ENCODE measurements at regions not wholly inside any gene's neighbourhood (a gene's known extent, or its start where the extent isn't known, plus 50 kb on each side); places are given as distances from the start of the nearest gene placed in this dataset.

DNA sequence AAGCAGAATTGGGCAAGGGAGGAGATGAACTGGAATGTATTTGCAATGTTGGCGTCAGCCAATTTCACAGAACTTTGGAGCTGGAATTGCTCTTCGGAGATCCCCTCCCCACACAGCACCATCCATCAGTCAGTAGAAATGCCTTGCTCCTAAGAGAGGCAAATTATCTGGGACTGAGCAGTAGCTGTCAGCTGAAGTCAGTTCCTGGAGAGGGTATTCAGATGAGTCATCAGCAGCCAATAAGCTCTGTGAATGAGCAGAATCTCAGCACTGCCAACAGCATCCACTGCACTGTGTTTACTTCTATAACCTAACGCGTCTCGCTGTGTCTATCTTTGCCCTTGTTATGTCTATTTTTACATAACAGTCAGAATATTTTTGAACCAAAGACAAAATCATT is 213.7 kb downstream of the SLITRK5 start:
- TF ChIP-seq, protein P1, sequence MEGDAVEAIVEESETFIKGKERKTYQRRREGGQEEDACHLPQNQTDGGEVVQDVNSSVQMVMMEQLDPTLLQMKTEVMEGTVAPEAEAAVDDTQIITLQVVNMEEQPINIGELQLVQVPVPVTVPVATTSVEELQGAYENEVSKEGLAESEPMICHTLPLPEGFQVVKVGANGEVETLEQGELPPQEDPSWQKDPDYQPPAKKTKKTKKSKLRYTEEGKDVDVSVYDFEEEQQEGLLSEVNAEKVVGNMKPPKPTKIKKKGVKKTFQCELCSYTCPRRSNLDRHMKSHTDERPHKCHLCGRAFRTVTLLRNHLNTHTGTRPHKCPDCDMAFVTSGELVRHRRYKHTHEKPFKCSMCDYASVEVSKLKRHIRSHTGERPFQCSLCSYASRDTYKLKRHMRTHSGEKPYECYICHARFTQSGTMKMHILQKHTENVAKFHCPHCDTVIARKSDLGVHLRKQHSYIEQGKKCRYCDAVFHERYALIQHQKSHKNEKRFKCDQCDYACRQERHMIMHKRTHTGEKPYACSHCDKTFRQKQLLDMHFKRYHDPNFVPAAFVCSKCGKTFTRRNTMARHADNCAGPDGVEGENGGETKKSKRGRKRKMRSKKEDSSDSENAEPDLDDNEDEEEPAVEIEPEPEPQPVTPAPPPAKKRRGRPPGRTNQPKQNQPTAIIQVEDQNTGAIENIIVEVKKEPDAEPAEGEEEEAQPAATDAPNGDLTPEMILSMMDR (conservative IDR thresholded peaks at IDR 0.05; ENCODE audit: low read depth in 2 of 2): no peak
- TF ChIP-seq, protein P2, sequence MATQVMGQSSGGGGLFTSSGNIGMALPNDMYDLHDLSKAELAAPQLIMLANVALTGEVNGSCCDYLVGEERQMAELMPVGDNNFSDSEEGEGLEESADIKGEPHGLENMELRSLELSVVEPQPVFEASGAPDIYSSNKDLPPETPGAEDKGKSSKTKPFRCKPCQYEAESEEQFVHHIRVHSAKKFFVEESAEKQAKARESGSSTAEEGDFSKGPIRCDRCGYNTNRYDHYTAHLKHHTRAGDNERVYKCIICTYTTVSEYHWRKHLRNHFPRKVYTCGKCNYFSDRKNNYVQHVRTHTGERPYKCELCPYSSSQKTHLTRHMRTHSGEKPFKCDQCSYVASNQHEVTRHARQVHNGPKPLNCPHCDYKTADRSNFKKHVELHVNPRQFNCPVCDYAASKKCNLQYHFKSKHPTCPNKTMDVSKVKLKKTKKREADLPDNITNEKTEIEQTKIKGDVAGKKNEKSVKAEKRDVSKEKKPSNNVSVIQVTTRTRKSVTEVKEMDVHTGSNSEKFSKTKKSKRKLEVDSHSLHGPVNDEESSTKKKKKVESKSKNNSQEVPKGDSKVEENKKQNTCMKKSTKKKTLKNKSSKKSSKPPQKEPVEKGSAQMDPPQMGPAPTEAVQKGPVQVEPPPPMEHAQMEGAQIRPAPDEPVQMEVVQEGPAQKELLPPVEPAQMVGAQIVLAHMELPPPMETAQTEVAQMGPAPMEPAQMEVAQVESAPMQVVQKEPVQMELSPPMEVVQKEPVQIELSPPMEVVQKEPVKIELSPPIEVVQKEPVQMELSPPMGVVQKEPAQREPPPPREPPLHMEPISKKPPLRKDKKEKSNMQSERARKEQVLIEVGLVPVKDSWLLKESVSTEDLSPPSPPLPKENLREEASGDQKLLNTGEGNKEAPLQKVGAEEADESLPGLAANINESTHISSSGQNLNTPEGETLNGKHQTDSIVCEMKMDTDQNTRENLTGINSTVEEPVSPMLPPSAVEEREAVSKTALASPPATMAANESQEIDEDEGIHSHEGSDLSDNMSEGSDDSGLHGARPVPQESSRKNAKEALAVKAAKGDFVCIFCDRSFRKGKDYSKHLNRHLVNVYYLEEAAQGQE (IDR thresholded peaks at IDR 0.05; ENCODE audit: unreplicated experiment): no peak
- TF ChIP-seq, protein P3, sequence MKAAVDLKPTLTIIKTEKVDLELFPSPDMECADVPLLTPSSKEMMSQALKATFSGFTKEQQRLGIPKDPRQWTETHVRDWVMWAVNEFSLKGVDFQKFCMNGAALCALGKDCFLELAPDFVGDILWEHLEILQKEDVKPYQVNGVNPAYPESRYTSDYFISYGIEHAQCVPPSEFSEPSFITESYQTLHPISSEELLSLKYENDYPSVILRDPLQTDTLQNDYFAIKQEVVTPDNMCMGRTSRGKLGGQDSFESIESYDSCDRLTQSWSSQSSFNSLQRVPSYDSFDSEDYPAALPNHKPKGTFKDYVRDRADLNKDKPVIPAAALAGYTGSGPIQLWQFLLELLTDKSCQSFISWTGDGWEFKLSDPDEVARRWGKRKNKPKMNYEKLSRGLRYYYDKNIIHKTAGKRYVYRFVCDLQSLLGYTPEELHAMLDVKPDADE (IDR thresholded peaks at IDR 0.05): no peak
- TF ChIP-seq POLR2AphosphoS5 (IDR thresholded peaks at IDR 0.05; ENCODE audit: low read depth): no peak
- TF ChIP-seq ZNF331 (CRISPR knock-in tag; IDR thresholded peaks at IDR 0.05; ENCODE audit: low read depth): no peak

Data from GM23338 (cell line).